Progenitor cell of endocrine pancreas (in vitro differentiated cells): ENCODE measurements at regions not wholly inside any gene's neighbourhood (a gene's known extent, or its start where the extent isn't known, plus 50 kb on each side); places are given as distances from the start of the nearest gene placed in this dataset.
A peak's percentile ranks its signal among the peaks of the same experiment; 100 is the strongest.

Experiments used
- DNase-seq: peaks from one replicate; pipeline ENCODE4 v3.0.0; 2021; ENCODE audit warnings: low spot score; ENCODE audit not compliant: unreplicated experiment
- H3K27ac Mint-ChIP-seq: 2 replicates; pipeline ENCODE4 v1.8.0; 2021; ENCODE audit warnings: mild to moderate bottlenecking, moderate library complexity, mixed read lengths
- H3K27me3 Mint-ChIP-seq: 2 replicates; pipeline ENCODE4 v1.8.0; 2021; ENCODE audit warnings: mixed read lengths
- H3K36me3 Mint-ChIP-seq: 2 replicates; pipeline ENCODE4 v1.8.0; 2022; ENCODE audit warnings: mixed read lengths; ENCODE audit not compliant: insufficient read depth
- H3K4me1 Mint-ChIP-seq: 2 replicates; pipeline ENCODE4 v1.8.0; 2021; ENCODE audit warnings: low read depth, mixed read lengths
- H3K4me3 Mint-ChIP-seq: 2 replicates; pipeline ENCODE4 v1.8.0; 2021; ENCODE audit warnings: low read depth, mild to moderate bottlenecking, moderate library complexity, mixed read lengths
- H3K9me3 Mint-ChIP-seq: 2 replicates; pipeline ENCODE4 v1.8.0; 2021; ENCODE audit warnings: low read depth, mixed read lengths
- CTCF ChIP-seq: fragments of 200-600 bp; sonication (generic); IDR thresholded peaks from one replicate; pipeline ENCODE4 v1.5.0; 2021; ENCODE audit warnings: antibody characterized with exemption, mild to moderate bottlenecking; ENCODE audit not compliant: unreplicated experiment

DNA sequence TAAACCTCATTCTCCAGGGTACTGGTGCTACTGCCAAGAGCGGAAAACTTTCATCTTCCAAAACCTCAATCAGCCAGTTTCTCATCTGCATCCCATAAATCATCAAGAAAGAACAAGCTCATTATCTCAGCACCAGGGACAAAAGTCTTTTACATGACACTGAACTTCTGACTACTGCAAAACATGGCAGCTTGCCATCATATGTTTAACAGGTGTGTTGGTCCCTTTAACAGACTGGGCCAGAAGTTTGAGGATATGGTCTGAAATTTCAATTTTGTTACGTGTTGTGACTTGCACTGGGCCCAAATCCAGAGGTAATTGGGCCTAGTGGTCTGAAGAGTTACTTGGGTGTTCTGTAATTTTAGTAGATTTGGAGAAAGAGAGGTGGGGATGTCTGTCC is 305.4 kb upstream of the SEL1L start:
- H3K4me1 Mint-ChIP-seq, result no peaks in the 10 kb centered on the region
- no peak overlapping the region for H3K27ac Mint-ChIP-seq
- no peak for DNase-seq
- no peak overlapping the region for H3K4me3 Mint-ChIP-seq
- TF ChIP-seq CTCF, result no peak
- H3K36me3 Mint-ChIP-seq, result no peaks in the 10 kb centered on the region
- H3K27me3 Mint-ChIP-seq, result no peaks in the 10 kb centered on the region
- H3K9me3 Mint-ChIP-seq, result peaks cover 8% of the 10 kb centered on the region

DNA sequence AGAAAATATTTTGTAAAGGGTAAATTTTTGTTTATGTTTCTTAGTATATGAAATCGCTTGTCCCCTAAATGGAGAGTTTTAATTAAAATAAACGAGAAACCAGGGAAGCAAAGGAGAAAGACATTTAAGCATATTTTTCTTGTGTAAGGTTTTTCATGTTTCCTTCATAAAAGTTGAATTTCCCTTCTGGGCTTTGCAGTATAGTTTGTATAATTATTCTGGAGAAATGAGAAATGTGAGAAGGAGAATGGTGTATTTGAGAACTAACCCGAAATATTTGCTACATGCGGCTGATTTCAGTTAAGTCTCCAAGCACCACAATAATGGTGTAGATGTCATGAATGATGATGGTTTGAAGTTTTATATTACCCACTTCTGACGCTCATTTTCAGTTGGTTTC is 307.7 kb upstream of the SEL1L start:
- TF ChIP-seq CTCF, result no peak
- Mint-ChIP-seq H3K27ac (no peak overlapping the region), H3K4me1 (no peaks in the 10 kb centered on the region), H3K4me3 (no peak overlapping the region), H3K36me3 (no peaks in the 10 kb centered on the region), H3K9me3 (peaks cover 1% of the 10 kb centered on the region), H3K27me3 (no peaks in the 10 kb centered on the region)
- DNase-seq, result no peak

DNA sequence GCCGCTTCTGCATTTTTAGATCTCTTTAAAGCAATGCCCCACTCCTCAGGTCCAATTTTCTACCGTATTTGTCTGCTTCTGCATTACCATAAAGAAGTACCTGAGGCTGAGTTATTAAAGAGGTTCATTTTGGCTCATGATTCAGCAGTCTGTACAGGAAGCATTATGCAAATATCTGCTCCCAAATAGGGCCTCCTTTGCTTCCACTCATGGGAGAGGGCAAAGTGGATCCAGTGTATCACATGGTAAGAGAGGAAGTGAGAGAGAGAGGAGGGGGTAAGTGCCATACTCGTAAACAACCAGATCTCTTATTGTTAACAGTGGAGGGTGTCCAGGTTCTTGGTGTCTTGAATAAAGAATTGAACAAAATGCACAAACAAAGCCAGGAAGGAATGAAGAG is 316.1 kb upstream of the SEL1L start:
- Mint-ChIP-seq H3K4me1 (no peaks in the 10 kb centered on the region), H3K4me3 (no peak overlapping the region), H3K27me3 (no peaks in the 10 kb centered on the region), H3K9me3 (peaks cover 17% of the 10 kb centered on the region), H3K36me3 (no peaks in the 10 kb centered on the region), H3K27ac (no peak overlapping the region)
- DNase-seq, result no peak
- TF ChIP-seq CTCF, result no peak

GRCh38 chr14:81855007-81855406 is 321.4 kb upstream of the SEL1L start:
- DNase-seq, result no peak
- no peak overlapping the region for H3K27ac Mint-ChIP-seq
- H3K4me1 Mint-ChIP-seq, result no peaks in the 10 kb centered on the region
- H3K36me3 Mint-ChIP-seq, result peaks cover 3% of the 10 kb centered on the region
- H3K27me3 Mint-ChIP-seq, result no peaks in the 10 kb centered on the region
- peaks cover 14% of the 10 kb centered on the region for H3K9me3 Mint-ChIP-seq
- TF ChIP-seq CTCF, result no peak
- no peak overlapping the region for H3K4me3 Mint-ChIP-seq

GRCh38 chr14:81859046-81859445 is 325.4 kb upstream of the SEL1L start:
- Mint-ChIP-seq H3K27ac (no peak overlapping the region), H3K4me3 (no peak overlapping the region), H3K4me1 (no peaks in the 10 kb centered on the region), H3K27me3 (no peaks in the 10 kb centered on the region), H3K36me3 (peaks cover 3% of the 10 kb centered on the region), H3K9me3 (peaks cover 15% of the 10 kb centered on the region)
- no peak for TF ChIP-seq CTCF
- no peak for DNase-seq

- TF ChIP-seq CTCF, result peak; percentile 18
- H3K27ac Mint-ChIP-seq, result no peak overlapping the region
- no peaks in the 10 kb centered on the region for H3K9me3 Mint-ChIP-seq
- no peaks in the 10 kb centered on the region for H3K27me3 Mint-ChIP-seq
- H3K4me1 Mint-ChIP-seq, result no peaks in the 10 kb centered on the region
- no peak for DNase-seq
- no peaks in the 10 kb centered on the region for H3K36me3 Mint-ChIP-seq
- no peak overlapping the region for H3K4me3 Mint-ChIP-seq
Observed at GRCh38 chr14:81868172-81868571, 334.5 kb upstream of the SEL1L start.
